Fibroblast of the aortic adventitia (primary cell): ENCODE measurements at regions not wholly inside any gene's neighbourhood (a gene's known extent, or its start where the extent isn't known, plus 50 kb on each side); places are given as distances from the start of the nearest gene placed in this dataset.

Experiments
- DNase-seq: peaks from one replicate; pipeline ENCODE4 v3.0.0-alpha.2; 2010; ENCODE audit warnings: low read depth
- H3K4me3 ChIP-seq: 2 replicates; pipeline ENCODE4 v1.5.1; 2011; ENCODE audit warnings: low read depth, mild to moderate bottlenecking, control low read depth, low read length, moderate library complexity
- CTCF ChIP-seq: IDR thresholded peaks from 2 replicates; pipeline ENCODE4 v1.5.1; 2011; ENCODE audit warnings: mild to moderate bottlenecking, low read length, control low read depth, inconsistent platforms; ENCODE audit not compliant: insufficient read depth

GRCh38 chr13:99828123-99828522 is 143.4 kb downstream of the ZIC5 start:
- TF ChIP-seq CTCF = no peak
- no peak overlapping the region for H3K4me3 ChIP-seq
- DNase-seq = no peak

GRCh38 chr13:99827011-99827772 is 144.4 kb downstream of the ZIC5 start:
- H3K4me3 ChIP-seq = no peak overlapping the region
- DNase-seq = no peak
- TF ChIP-seq CTCF = no peak

GRCh38 chr13:99823961-99824360 is 147.6 kb downstream of the ZIC5 start:
- no peak overlapping the region for H3K4me3 ChIP-seq
- DNase-seq = no peak
- no peak for TF ChIP-seq CTCF

GRCh38 chr13:99822820-99823219 is 148.7 kb downstream of the ZIC5 start:
- DNase-seq = no peak
- TF ChIP-seq CTCF = no peak
- H3K4me3 ChIP-seq = no peak overlapping the region

GRCh38 chr13:99821741-99822140 is 149.8 kb downstream of the ZIC5 start:
- no peak for TF ChIP-seq CTCF
- H3K4me3 ChIP-seq = no peak overlapping the region
- DNase-seq = no peak

- no peak overlapping the region for H3K4me3 ChIP-seq
- DNase-seq = no peak
- TF ChIP-seq CTCF = no peak
These were observed 151.6 kb downstream of the ZIC5 start for GRCh38 chr13:99819967-99820366.

- H3K4me3 ChIP-seq = no peak overlapping the region
- DNase-seq = no peak
- no peak for TF ChIP-seq CTCF
These were observed 155.2 kb downstream of the ZIC5 start for GRCh38 chr13:99816321-99816720.
